Loucy (cell line): ENCODE measurements at regions not wholly inside any gene's neighbourhood (a gene's known extent, or its start where the extent isn't known, plus 50 kb on each side); places are given as distances from the start of the nearest gene placed in this dataset.

Experiments
- EZH2phosphoT487 ChIP-seq: fragments of 200-600 bp; IDR thresholded peaks from 2 replicates; pipeline ENCODE4 v1.6.1; 2018; ENCODE audit warnings: antibody characterized with exemption, mild to moderate bottlenecking, moderate library complexity, borderline replicate concordance
- TF ChIP-seq, protein P1 (sequence below): fragments of 200-600 bp; sonication (generic); conservative IDR thresholded peaks from 2 replicates; pipeline ENCODE4 v1.5.1; 2014; ENCODE audit warnings: mild to moderate bottlenecking, antibody characterized with exemption, low read length

DNA sequence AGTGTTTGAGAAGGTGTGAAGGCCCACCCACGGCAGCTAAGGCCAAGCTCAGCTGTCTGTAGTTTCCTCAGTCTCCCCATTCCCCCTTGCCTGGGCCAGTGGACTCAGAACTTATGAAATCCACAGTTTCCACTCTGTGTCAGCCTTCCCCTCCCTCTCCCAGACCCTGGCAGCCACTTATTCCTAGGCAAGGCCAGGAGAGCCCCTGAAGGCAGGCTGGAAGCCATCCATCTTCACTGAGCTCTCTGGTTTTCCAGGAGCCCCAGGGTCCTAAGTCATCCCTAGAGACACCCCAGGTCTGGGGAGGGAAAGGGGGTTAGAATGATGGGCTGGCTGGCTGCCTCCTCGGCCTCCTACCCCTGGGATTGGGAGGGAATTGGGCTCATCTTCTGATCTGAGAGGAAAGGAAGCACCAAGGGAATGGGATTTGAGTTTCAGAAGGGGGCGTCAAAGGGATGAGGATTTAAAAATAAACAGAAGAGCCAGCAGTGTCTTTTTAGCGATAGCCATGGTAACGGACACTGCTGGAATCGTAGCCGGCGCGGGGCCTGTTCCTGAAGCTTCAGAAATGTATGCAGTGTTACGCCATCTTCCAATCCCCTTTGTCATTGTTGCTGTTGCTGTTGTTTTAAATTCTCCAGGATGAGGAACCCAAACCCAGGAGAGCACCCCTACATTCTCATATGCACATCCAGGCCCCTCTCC lies 561.1 kb upstream of the CADM1 start:
- TF ChIP-seq, protein P1, sequence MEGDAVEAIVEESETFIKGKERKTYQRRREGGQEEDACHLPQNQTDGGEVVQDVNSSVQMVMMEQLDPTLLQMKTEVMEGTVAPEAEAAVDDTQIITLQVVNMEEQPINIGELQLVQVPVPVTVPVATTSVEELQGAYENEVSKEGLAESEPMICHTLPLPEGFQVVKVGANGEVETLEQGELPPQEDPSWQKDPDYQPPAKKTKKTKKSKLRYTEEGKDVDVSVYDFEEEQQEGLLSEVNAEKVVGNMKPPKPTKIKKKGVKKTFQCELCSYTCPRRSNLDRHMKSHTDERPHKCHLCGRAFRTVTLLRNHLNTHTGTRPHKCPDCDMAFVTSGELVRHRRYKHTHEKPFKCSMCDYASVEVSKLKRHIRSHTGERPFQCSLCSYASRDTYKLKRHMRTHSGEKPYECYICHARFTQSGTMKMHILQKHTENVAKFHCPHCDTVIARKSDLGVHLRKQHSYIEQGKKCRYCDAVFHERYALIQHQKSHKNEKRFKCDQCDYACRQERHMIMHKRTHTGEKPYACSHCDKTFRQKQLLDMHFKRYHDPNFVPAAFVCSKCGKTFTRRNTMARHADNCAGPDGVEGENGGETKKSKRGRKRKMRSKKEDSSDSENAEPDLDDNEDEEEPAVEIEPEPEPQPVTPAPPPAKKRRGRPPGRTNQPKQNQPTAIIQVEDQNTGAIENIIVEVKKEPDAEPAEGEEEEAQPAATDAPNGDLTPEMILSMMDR, result no peak
- TF ChIP-seq EZH2phosphoT487, result no peak
